T-helper 17 cell (primary cell): ENCODE measurements at regions not wholly inside any gene's neighbourhood (a gene's known extent, or its start where the extent isn't known, plus 50 kb on each side); places are given as distances from the start of the nearest gene placed in this dataset.
A peak's percentile ranks its signal among the peaks of the same experiment; 100 is the strongest.

Experiments
- ATAC-seq: fragments of 150-1000 bp; cut with Tn5 transposase; 2 replicates; pipeline ENCODE4 v1.10.0; 2021; ENCODE audit warnings: mild to moderate bottlenecking, moderate library complexity
- DNase-seq, 3 donors: peaks; one replicate each; pipeline versions ENCODE4 v3.0.0 to v3.0.0-alpha.2; 2020 to 2021
- H3K9me3 ChIP-seq: one replicate; pipeline ENCODE4 v1.7.0; 2013; ENCODE audit warnings: low read length, mild to moderate bottlenecking; ENCODE audit not compliant: control insufficient read depth, poor library complexity, severe bottlenecking
- H3K27ac Mint-ChIP-seq: one replicate; pipeline ENCODE4 v1.8.0; 2022; ENCODE audit warnings: mild to moderate bottlenecking, moderate library complexity, mixed read lengths
- H3K27me3 Mint-ChIP-seq: one replicate; pipeline ENCODE4 v1.8.0; 2022; ENCODE audit warnings: mixed read lengths
- H3K36me3 Mint-ChIP-seq: one replicate; pipeline ENCODE4 v1.8.0; 2022; ENCODE audit warnings: low read depth, mixed read lengths
- H3K4me1 Mint-ChIP-seq: one replicate; pipeline ENCODE4 v1.8.0; 2022; ENCODE audit warnings: mild to moderate bottlenecking, mixed read lengths
- H3K4me3 Mint-ChIP-seq: one replicate; pipeline ENCODE4 v1.8.0; 2022; ENCODE audit warnings: mild to moderate bottlenecking, moderate library complexity, mixed read lengths

DNA sequence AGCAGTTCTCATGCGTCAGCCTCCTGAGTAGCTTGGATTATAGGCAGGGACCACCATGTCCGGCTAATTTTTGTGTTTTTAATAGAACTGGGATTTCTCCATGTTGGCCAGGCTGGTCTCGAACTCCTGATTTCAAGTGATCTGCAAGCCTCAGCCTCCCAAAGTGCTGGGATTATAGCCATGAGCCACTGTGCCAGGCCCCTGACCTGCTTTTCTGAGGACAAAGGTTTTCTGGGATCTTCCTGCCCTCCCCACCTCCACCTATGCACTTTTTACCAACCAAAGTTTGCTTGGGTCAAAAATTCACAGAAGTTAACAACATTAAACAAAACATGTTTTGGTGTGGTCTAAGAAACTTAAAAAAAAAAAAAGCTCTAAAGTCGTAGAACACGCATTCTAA is 259.9 kb downstream of the HAUS1 start:
- DNase-seq = no peak
- H3K4me3 Mint-ChIP-seq = no peak overlapping the region
- ATAC-seq = no peak
- no peaks in the 10 kb centered on the region for H3K9me3 ChIP-seq
- no peak overlapping the region for H3K27ac Mint-ChIP-seq
- H3K36me3 Mint-ChIP-seq = no peaks in the 10 kb centered on the region
- H3K27me3 Mint-ChIP-seq = no peaks in the 10 kb centered on the region
- H3K4me1 Mint-ChIP-seq = no peaks in the 10 kb centered on the region

DNA sequence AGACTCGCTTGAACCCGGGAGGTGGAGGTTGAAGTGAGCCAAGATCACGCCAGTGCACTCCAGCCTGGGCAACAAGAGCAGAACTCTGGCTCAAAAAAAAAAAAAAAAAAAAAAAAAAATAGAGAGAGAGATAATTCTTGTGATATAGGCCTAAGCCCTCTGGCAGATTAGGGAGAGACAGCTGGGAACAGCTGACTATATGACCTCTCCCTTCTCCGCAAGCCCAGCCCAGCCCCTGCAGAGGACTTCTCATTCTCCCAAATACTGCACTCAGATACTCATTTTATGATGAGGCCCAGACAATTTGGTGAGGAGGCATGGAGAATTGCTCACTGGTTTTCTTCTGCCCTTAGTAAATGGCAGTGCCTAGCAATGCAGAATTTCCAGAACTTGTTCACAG is 262.0 kb downstream of the HAUS1 start:
- Mint-ChIP-seq H3K4me1 (no peaks in the 10 kb centered on the region), H3K36me3 (no peaks in the 10 kb centered on the region), H3K27me3 (no peaks in the 10 kb centered on the region), H3K4me3 (no peak overlapping the region), H3K27ac (no peak overlapping the region)
- H3K9me3 ChIP-seq = no peaks in the 10 kb centered on the region
- ATAC-seq = no peak
- DNase-seq = no peak

DNA sequence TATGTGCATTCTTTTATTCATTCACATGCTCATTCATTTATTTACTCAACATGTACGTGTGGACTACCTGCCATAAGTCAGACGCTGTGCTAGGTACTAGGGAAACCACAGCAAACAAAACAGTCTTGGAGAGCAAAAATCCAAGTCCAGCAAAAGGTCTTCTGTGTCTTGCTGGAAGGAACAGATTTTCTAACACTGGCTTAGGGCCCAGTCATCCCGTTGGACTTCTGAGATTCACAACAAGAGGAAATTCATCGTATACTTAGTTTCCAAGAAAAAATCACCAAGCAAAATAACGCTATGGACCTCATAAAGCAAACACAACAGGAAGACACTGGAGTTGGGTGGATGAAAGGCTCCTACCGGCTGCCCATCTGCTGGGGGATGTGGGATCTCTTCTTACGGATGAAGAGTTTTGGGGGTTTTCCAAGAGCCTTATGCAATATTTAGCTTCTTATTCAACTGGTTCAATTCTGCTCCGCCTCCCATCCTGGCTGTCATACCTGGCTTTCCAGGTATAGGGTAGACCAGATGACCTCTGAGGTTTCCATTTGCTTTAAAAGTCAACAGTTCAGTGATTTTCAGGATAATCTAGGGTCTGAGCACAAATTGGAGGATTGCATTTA is 262.7 kb downstream of the HAUS1 start:
- no peaks in the 10 kb centered on the region for H3K4me1 Mint-ChIP-seq
- ATAC-seq = no peak
- DNase-seq = no peak
- no peaks in the 10 kb centered on the region for H3K36me3 Mint-ChIP-seq
- H3K27me3 Mint-ChIP-seq = no peaks in the 10 kb centered on the region
- H3K27ac Mint-ChIP-seq = no peak overlapping the region
- H3K4me3 Mint-ChIP-seq = no peak overlapping the region
- no peaks in the 10 kb centered on the region for H3K9me3 ChIP-seq

DNA sequence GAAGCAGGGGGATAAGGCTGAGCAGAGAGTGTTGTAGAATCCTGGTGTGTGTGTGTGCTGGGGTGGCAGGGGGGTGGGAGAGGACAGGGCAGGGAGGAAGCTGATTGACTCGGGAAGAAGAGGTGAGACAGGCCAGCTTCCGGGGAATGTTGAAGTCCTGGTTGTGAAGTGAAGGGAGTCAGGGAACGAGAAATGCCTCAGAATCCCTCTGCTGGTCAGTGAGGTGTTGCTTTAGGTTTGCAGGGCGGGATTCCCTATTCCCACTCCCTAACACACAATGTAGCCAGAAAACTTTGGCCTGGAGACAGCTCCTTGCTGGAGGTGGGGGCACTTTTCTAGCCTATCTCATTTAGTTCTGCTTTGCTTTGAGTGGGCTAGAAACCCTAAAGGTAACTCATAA is 265.1 kb downstream of the HAUS1 start:
- Mint-ChIP-seq H3K36me3 (no peaks in the 10 kb centered on the region), H3K4me3 (no peak overlapping the region), H3K27ac (no peak overlapping the region), H3K4me1 (no peaks in the 10 kb centered on the region), H3K27me3 (no peaks in the 10 kb centered on the region)
- DNase-seq (no peak), ATAC-seq (no peak)
- H3K9me3 ChIP-seq = no peaks in the 10 kb centered on the region

DNA sequence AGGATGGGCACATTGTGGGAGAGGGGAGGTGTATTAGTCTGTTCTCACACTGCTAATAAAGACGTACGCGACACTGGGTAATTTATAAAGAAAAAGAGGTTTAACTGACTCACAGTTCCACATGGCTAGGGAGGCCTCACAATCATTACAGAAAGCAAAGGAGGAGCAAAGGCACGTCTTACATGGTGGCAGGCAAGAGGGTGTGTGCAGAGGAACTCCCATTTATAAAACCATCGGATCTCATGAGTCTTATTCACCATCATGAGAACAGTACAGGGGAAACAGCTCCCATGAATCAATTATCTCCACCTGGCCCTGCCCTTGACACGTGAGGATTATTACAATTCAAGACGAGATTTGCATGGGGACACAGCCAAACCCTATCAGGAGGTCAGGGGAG is 266.7 kb downstream of the HAUS1 start:
- Mint-ChIP-seq H3K4me1 (no peaks in the 10 kb centered on the region), H3K27me3 (no peaks in the 10 kb centered on the region), H3K27ac (no peak overlapping the region), H3K4me3 (no peak overlapping the region), H3K36me3 (no peaks in the 10 kb centered on the region)
- ATAC-seq (no peak), DNase-seq (no peak)
- H3K9me3 ChIP-seq = no peaks in the 10 kb centered on the region

DNA sequence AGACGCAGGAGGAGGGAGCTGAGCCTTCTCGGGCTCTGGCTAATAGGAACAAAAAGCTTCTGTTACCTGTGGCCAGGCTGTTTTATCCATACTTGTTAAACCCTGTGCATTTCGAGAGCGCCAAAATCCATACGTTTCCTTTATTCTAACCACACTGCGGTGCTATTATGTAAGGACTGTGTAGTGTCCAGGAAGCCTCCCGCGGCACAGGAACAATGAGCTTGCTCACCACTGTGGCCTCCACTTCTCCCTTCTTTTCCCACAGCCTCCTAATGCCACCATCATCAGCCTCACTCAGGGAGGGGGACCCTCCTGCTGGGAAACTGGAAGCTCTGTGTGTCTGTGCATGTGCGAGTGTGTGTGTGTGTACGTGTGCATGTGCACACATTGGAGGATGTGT is 268.5 kb downstream of the HAUS1 start:
- DNase-seq (no peak), ATAC-seq (no peak)
- H3K36me3 Mint-ChIP-seq = no peaks in the 10 kb centered on the region
- no peaks in the 10 kb centered on the region for H3K27me3 Mint-ChIP-seq
- no peaks in the 10 kb centered on the region for H3K4me1 Mint-ChIP-seq
- no peak overlapping the region for H3K4me3 Mint-ChIP-seq
- H3K27ac Mint-ChIP-seq = no peak overlapping the region
- H3K9me3 ChIP-seq = no peaks in the 10 kb centered on the region

DNA sequence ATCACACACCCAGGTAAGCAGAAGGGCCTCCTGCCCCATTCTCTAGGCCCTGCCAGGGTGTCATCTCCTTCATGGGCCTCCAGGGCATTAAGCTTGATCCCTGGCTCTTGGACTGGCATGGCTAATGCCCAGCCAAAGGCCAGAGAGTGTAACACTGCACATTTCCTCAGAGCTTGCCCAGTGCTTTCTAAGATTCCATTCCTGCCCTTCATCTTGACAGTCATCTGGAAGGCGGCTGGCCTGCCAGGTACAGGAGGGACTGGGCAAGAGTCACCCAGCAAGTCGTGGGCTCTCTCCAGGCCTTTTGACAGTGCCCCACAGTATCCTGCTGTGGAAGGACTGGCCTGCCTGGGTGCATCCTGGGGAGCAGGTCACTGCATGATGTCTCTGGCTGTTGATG is 268.9 kb downstream of the HAUS1 start:
- no peaks in the 10 kb centered on the region for H3K9me3 ChIP-seq
- ATAC-seq = no peak
- Mint-ChIP-seq H3K4me1 (no peaks in the 10 kb centered on the region), H3K27me3 (no peaks in the 10 kb centered on the region), H3K36me3 (no peaks in the 10 kb centered on the region), H3K27ac (no peak overlapping the region), H3K4me3 (no peak overlapping the region)
- DNase-seq = no peak

DNA sequence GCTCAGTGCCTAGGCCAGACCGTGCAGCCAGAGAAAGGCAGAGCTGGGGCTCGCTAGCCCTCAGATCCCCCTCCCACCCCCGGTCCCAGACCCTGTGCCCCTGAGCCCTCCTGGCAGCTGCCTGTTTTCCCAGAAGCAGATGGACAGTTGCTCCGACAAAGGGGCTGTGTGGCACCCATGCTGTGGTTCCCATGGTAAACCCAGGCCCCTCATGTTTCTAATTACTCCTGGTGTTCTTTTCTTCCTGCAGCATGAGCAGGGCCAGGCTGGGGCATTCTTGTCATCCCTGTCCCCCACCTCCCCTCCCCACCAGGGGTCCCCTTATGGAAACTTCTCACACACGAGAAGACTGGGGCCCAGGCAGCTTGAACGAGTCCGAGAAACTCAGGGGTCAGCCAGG is 269.6 kb downstream of the HAUS1 start:
- Mint-ChIP-seq H3K27me3 (no peaks in the 10 kb centered on the region), H3K4me1 (no peaks in the 10 kb centered on the region)
- ATAC-seq = no peak

DNA sequence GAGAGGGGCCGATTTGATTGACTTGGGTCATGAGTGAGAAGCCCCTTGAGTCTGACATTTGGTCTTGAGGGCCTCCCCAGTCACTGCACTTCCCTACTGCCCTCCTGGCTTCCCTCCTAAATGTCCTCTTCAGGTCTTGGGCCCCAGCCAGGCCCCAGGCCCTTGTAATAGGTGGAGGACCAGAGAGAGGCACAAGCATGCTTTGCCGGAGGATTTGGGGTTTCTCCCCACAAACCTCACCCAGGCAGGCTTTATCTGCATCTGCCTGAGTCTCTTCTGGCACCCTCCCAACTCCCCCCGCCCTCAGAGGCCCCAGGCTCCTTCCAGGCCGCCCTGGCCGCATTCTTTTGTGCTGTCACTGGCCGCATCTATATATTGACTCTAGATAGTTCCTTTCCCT is 270.7 kb downstream of the HAUS1 start:
- Mint-ChIP-seq H3K36me3 (no peaks in the 10 kb centered on the region), H3K27me3 (no peaks in the 10 kb centered on the region), H3K27ac (peak overlapping the region; percentile 76), H3K4me1 (no peaks in the 10 kb centered on the region), H3K4me3 (no peak overlapping the region)
- ATAC-seq = no peak
- DNase-seq = no peak
- H3K9me3 ChIP-seq = no peaks in the 10 kb centered on the region

More for the DNA sequence above, 269.6 kb downstream of the HAUS1 start:
- H3K9me3 ChIP-seq = no peaks in the 10 kb centered on the region
- Mint-ChIP-seq H3K27ac (no peak overlapping the region), H3K4me3 (no peak overlapping the region), H3K36me3 (no peaks in the 10 kb centered on the region)
- no peak for DNase-seq

DNA sequence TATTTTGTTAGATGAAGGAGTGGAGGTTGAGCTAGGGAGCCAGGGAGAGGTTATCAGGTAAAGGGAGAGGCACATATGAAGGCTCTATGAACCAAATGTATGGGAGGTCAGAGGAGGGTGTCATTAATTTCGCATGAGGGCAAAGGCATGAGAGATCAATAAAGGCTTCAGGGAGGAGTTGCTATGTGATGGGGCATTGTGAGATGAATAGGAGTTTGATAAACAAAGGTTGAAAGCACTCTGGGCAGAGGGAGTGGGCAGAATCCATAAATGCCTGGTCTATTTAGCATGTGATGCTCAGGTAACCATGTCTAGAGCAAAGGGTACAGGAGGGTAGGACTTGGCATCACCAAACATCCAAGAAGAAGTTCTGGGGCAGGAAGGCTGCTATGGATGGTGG is 273.4 kb downstream of the HAUS1 start:
- DNase-seq (no peak), ATAC-seq (no peak)
- H3K27me3 Mint-ChIP-seq = no peaks in the 10 kb centered on the region
- no peak overlapping the region for H3K4me3 Mint-ChIP-seq
- no peak overlapping the region for H3K27ac Mint-ChIP-seq
- H3K9me3 ChIP-seq = no peaks in the 10 kb centered on the region
- H3K36me3 Mint-ChIP-seq = no peaks in the 10 kb centered on the region
- no peaks in the 10 kb centered on the region for H3K4me1 Mint-ChIP-seq

DNA sequence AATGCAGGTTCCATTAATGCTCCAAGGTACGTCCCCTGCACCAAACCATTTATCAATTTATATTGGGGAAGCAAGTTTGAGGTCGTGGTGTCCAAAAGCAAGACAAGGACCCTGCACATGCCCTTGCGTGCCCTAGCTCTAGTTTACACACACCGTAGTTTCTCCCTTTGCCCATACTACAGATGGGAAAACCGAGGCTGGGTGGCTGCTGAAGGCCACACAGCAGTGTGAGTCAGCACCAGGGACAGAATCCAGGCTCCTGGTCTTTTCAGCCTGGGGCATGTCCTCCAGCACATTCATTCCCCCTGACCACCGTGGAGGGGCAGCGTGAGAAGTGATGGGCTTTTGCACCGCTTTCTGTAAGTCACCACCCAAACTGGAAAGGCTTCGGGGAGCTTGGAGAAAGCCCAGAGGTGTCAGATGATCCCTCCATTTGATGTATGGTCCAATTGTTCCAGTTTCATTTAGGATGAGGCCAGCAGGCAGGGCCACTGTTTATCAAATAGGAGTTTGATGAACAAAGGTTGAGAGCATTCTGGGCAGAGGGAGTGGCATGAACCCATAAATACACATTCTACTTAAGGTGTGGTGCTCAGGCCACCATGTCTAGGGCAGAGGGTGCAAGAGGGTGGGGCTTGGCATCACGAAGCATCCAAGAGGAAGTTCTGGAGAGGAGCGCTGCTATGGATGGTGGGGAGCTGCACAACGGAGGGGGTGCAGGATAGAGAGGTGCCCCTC is 274.1 kb downstream of the HAUS1 start:
- Mint-ChIP-seq H3K27me3 (no peaks in the 10 kb centered on the region), H3K27ac (no peak overlapping the region), H3K4me1 (no peaks in the 10 kb centered on the region), H3K4me3 (no peak overlapping the region), H3K36me3 (no peaks in the 10 kb centered on the region)
- DNase-seq (no peak), ATAC-seq (no peak)
- no peaks in the 10 kb centered on the region for H3K9me3 ChIP-seq

DNA sequence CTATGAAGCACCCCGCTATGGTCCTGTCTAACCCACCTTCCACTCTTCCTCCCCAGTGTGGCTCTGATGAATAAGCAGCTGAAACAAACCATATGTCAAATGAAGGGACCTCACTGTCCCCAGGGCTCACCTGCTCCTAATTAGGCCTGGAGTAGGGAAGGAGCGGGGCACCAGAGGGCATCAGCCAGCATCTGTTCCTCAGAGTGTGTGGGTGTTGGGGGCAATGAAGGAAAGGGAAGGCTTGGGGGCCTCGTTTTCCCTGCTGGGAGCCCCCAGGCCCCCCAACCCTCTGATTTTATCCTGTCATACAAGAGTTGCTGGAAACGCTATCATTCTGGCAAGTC is 274.7 kb downstream of the HAUS1 start:
- Mint-ChIP-seq H3K4me1 (no peaks in the 10 kb centered on the region), H3K27me3 (no peaks in the 10 kb centered on the region), H3K4me3 (no peak overlapping the region), H3K27ac (no peak overlapping the region), H3K36me3 (no peaks in the 10 kb centered on the region)
- ATAC-seq = no peak
- no peak for DNase-seq
- H3K9me3 ChIP-seq = no peaks in the 10 kb centered on the region

DNA sequence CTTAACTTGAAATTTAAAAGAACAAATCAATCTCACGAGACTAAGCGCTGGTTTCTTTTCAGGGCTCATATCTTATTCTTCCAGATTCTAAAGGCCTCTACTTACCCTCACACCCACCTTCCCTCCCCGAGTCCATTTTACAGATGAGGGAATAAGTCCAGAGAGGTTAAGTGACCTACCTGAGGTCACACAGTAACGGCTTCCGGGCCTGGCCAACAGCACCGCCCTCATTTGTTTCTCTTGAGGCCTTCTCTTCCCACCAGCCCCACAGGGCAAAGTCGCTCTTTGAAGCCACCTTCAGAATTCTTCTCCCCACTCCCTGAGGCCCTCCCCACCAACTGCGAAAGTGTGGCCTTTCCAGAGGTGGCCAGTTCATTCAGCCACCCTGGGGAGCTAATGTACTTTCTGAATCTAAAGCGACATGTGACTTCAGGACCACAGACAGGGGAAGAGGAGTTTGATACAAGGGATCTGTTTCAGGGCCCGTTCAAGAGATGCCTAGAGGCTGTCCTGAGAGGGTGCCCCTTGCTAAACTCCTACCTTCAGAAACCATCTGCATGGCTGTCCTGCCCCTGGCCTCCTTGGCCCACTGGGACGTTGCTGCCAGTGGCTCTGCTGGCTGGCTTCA is 275.3 kb downstream of the HAUS1 start:
- Mint-ChIP-seq H3K4me3 (no peak overlapping the region), H3K27ac (no peak overlapping the region), H3K4me1 (no peaks in the 10 kb centered on the region), H3K27me3 (no peaks in the 10 kb centered on the region), H3K36me3 (no peaks in the 10 kb centered on the region)
- no peak for ATAC-seq
- H3K9me3 ChIP-seq = no peaks in the 10 kb centered on the region
- no peak for DNase-seq

DNA sequence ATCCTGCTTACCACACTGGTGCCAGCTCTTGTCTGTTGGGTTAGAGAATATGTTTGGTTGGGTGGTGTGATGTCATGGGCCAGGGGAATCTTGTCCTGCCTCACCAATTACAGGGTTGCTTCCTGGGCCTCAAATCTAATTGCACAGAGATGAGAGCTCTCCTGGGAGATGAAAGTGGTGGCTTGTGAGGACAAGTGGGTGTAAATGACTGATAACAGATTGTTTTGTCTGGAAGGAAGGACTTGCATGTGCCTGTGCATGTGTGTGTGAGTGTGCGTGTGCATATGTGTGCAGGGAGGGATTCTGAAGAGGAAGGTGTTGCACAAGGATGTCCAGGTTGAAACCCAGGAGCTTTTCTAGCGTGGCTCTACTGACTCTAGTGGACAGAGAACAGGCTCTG is 271.9 kb downstream of the LOXHD1 start:
- no peaks in the 10 kb centered on the region for H3K9me3 ChIP-seq
- DNase-seq (no peak), ATAC-seq (no peak)
- Mint-ChIP-seq H3K4me3 (no peak overlapping the region), H3K4me1 (peaks cover 4% of the 10 kb centered on the region), H3K27ac (no peak overlapping the region), H3K36me3 (no peaks in the 10 kb centered on the region), H3K27me3 (peaks cover 19% of the 10 kb centered on the region)
